Neural cell (in vitro differentiated cells): ENCODE measurements at regions not wholly inside any gene's neighbourhood (a gene's known extent, or its start where the extent isn't known, plus 50 kb on each side); places are given as distances from the start of the nearest gene placed in this dataset.

Experiments used
- CTCF ChIP-seq: fragments of 450-650 bp; IDR thresholded peaks from 2 replicates; pipeline ENCODE4 v1.5.1; 2014; ENCODE audit warnings: antibody characterized with exemption, mild to moderate bottlenecking, moderate library complexity; ENCODE audit not compliant: poor library complexity, severe bottlenecking
- EZH2 ChIP-seq: fragments of 200-600, 300-800 bp; shearing (Covaris generic), sonication (generic); IDR thresholded peaks from 2 replicates; pipeline ENCODE4 v1.6.1; 2014; ENCODE audit warnings: antibody characterized with exemption, low read length, borderline replicate concordance, mild to moderate bottlenecking; ENCODE audit not compliant: insufficient read depth, poor library complexity, severe bottlenecking

- no peak for TF ChIP-seq CTCF
- TF ChIP-seq EZH2 = no peak
These were observed 148.6 kb downstream of the IGLL1 start for GRCh38 chr22:23431337-23432072.
